BLaER1 treated with 17β-estradiol and CSF1 and Interleukin-3, amounts not matched to agents 10 nM and 100 nM (cell line): ENCODE measurements at regions not wholly inside any gene's neighbourhood (a gene's known extent, or its start where the extent isn't known, plus 50 kb on each side); places are given as distances from the start of the nearest gene placed in this dataset.
A peak's percentile ranks its signal among the peaks of the same experiment; 100 is the strongest.

Source experiments
- H3K27ac ChIP-seq, 11 experiments: shearing (Covaris generic); formaldehyde crosslinking; 2 replicates each; pipeline ENCODE4 v1.8.1; 2022
- H3K27me3 ChIP-seq, 11 experiments: shearing (Covaris generic); formaldehyde crosslinking; 2 replicates each; pipeline ENCODE4 v1.8.1; 2022
- H3K36me3 ChIP-seq, 11 experiments: shearing (Covaris generic); formaldehyde crosslinking; 2 replicates each; pipeline ENCODE4 v1.8.1; 2022
- H3K4me1 ChIP-seq, 10 experiments: shearing (Covaris generic); formaldehyde crosslinking; 2 replicates each; pipeline ENCODE4 v1.8.1; 2022
- H3K4me2 ChIP-seq, 11 experiments: shearing (Covaris generic); formaldehyde crosslinking; 2 replicates each; pipeline ENCODE4 v1.8.1; 2022
- H3K4me3 ChIP-seq, 10 experiments: shearing (Covaris generic); formaldehyde crosslinking; 2 replicates each; pipeline ENCODE4 v1.8.1; 2022
- H3K9ac ChIP-seq, 11 experiments: shearing (Covaris generic); formaldehyde crosslinking; 2 replicates each; pipeline ENCODE4 v1.8.1; 2022
- H3K9me3 ChIP-seq, 11 experiments: shearing (Covaris generic); formaldehyde crosslinking; replicated peaks in 1 of 11; 2 replicates each; pipeline ENCODE4 v1.8.1; 2022
- H4K20me1 ChIP-seq, 11 experiments: shearing (Covaris generic); formaldehyde crosslinking; 2 replicates each; pipeline ENCODE4 v1.8.1; 2022
- Cebpa-rat ChIP-seq, 11 experiments: shearing (Covaris generic); IDR thresholded peaks; 2 replicates each; pipeline ENCODE4 v1.8.1; 2022

GRCh38 chr10:3992382-3993178 is 207.6 kb upstream of the KLF6 start:
- Histone ChIP-seq H3K4me2 (no peak overlapping the region; a peak in 1 of 22 replicates), H3K9me3 (peaks cover 0 to 13% (median 5%) of the 10 kb centered on the region in 11 experiments; a peak in 15 of 22 replicates), H3K36me3 (no peaks in the 10 kb centered on the region), H4K20me1 (no peaks in the 10 kb centered on the region), H3K4me3 (no peak overlapping the region), H3K27me3 (no peaks in the 10 kb centered on the region), H3K27ac (no peak overlapping the region), H3K9ac (no peak overlapping the region), H3K4me1 (peaks cover 0 to 43% (median 0%) of the 10 kb centered on the region in 10 experiments; a peak in 6 of 20 replicates)
- TF ChIP-seq Cebpa-rat (IDR thresholded peaks at IDR 0.05): no peak

DNA sequence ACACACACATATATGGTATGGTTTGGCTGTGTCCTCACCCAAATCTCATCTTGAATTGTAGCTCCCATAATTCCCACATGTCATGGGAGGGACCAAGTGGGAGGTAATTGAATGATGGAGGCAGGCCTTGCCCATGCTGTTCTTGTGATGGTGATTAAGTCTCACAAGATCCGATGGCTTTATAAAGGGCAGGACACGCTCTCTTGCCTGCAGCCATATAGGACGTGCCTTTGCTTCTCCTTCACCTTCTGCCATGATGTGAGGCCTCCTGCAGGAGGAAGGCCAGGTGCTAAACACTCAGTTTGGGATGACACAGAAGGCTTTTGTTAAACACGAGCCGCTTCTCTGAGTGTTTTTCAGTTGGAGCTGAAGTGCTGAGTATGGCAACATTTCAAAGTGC is 205.3 kb upstream of the KLF6 start:
- Histone ChIP-seq H3K36me3 (no peaks in the 10 kb centered on the region), H3K9me3 (peaks cover 0 to 18% (median 5%) of the 10 kb centered on the region in 11 experiments; a peak in 15 of 22 replicates), H3K9ac (no peak overlapping the region), H3K4me2 (no peak overlapping the region), H4K20me1 (no peaks in the 10 kb centered on the region), H3K4me1 (peaks cover 0 to 36% (median 0%) of the 10 kb centered on the region in 10 experiments; a peak in 6 of 20 replicates), H3K27ac (no peak overlapping the region), H3K27me3 (no peaks in the 10 kb centered on the region), H3K4me3 (no peak overlapping the region)
- TF ChIP-seq Cebpa-rat (IDR thresholded peaks at IDR 0.05): no peak

GRCh38 chr10:3987143-3987974 is 202.3 kb upstream of the KLF6 start:
- no peak for TF ChIP-seq Cebpa-rat (IDR thresholded peaks at IDR 0.05)
- H3K4me2 ChIP-seq: peak overlapping the region in 1 of 11 experiments; percentile 15; a peak in 1 of 22 replicates

GRCh38 chr10:3986493-3987142 is 201.6 kb upstream of the KLF6 start:
- Histone ChIP-seq H3K4me3 (no peak overlapping the region), H3K9me3 (peaks cover 4 to 40% (median 13%) of the 10 kb centered on the region in 11 experiments; a peak in 19 of 22 replicates), H3K27me3 (no peaks in the 10 kb centered on the region), H3K9ac (no peak overlapping the region), H4K20me1 (no peaks in the 10 kb centered on the region), H3K4me2 (peak overlapping the region in 1 of 11 experiments; percentile 15; a peak in 1 of 22 replicates), H3K4me1 (peaks cover 0 to 33% (median 2%) of the 10 kb centered on the region in 10 experiments; a peak in 12 of 20 replicates), H3K27ac (peak overlapping the region in 1 of 11 experiments; percentile 16; a peak in 1 of 22 replicates), H3K36me3 (0 out of 22 replicates have a peak, but pooled peaks cover 0 to 4% (median 0%) of the 10 kb centered on the region in 11 experiments)
- no peak for TF ChIP-seq Cebpa-rat (IDR thresholded peaks at IDR 0.05)

More at GRCh38 chr10:3987143-3987974, 202.3 kb upstream of the KLF6 start:
- no peak overlapping the region; a peak in 1 of 22 replicates for H3K27ac ChIP-seq
- H3K36me3 ChIP-seq: 0 out of 22 replicates have a peak, but pooled peaks cover 0 to 4% (median 0%) of the 10 kb centered on the region in 11 experiments
- no peak overlapping the region for H3K4me3 ChIP-seq
- H3K27me3 ChIP-seq: no peaks in the 10 kb centered on the region
- H3K9me3 ChIP-seq: peaks cover 4 to 40% (median 13%) of the 10 kb centered on the region in 11 experiments; a peak in 19 of 22 replicates
- no peaks in the 10 kb centered on the region for H4K20me1 ChIP-seq
- H3K9ac ChIP-seq: no peak overlapping the region
- H3K4me1 ChIP-seq: peaks cover 0 to 26% (median 0%) of the 10 kb centered on the region in 10 experiments; a peak in 7 of 20 replicates

GRCh38 chr10:3982746-3983442 is 197.9 kb upstream of the KLF6 start:
- Histone ChIP-seq H4K20me1 (no peaks in the 10 kb centered on the region), H3K9me3 (peaks cover 4 to 31% (median 9%) of the 10 kb centered on the region in 11 experiments; a peak in 16 of 22 replicates), H3K4me1 (peaks cover 0 to 63% (median 23%) of the 10 kb centered on the region in 10 experiments; a peak in 14 of 20 replicates), H3K4me2 (peak overlapping the region in 4 of 11 experiments; percentile 14 to 87 (median 76); a peak in 6 of 22 replicates), H3K4me3 (no peak overlapping the region; a peak in 1 of 20 replicates), H3K36me3 (0 out of 22 replicates have a peak, but pooled peaks cover 0 to 4% (median 0%) of the 10 kb centered on the region in 11 experiments), H3K27me3 (no peaks in the 10 kb centered on the region), H3K9ac (no peak overlapping the region), H3K27ac (peak overlapping the region in 3 of 11 experiments; percentile 76 to 88 (median 84); a peak in 5 of 22 replicates)
- TF ChIP-seq Cebpa-rat (IDR thresholded peaks at IDR 0.05): no peak

GRCh38 chr10:3981300-3981699 is 196.3 kb upstream of the KLF6 start:
- peak overlapping the region; percentile 11 to 88 (median 63); a peak in 19 of 22 replicates for H3K27ac ChIP-seq
- no peaks in the 10 kb centered on the region for H4K20me1 ChIP-seq
- 0 out of 22 replicates have a peak, but pooled peaks cover 0 to 4% (median 0%) of the 10 kb centered on the region in 11 experiments for H3K36me3 ChIP-seq
- H3K9ac ChIP-seq: peak overlapping the region in 4 of 11 experiments; percentile 37 to 74 (median 66); a peak in 6 of 22 replicates
- H3K4me2 ChIP-seq: peak overlapping the region in 8 of 11 experiments; percentile 22 to 87 (median 52); a peak in 14 of 22 replicates
- H3K9me3 ChIP-seq: peaks cover 4 to 35% (median 11%) of the 10 kb centered on the region in 11 experiments; a peak in 17 of 22 replicates
- H3K4me1 ChIP-seq: peaks cover 0 to 70% (median 23%) of the 10 kb centered on the region in 10 experiments; a peak in 14 of 20 replicates
- H3K27me3 ChIP-seq: no peaks in the 10 kb centered on the region
- TF ChIP-seq Cebpa-rat (IDR thresholded peaks at IDR 0.05): no peak
- no peak overlapping the region for H3K4me3 ChIP-seq

DNA sequence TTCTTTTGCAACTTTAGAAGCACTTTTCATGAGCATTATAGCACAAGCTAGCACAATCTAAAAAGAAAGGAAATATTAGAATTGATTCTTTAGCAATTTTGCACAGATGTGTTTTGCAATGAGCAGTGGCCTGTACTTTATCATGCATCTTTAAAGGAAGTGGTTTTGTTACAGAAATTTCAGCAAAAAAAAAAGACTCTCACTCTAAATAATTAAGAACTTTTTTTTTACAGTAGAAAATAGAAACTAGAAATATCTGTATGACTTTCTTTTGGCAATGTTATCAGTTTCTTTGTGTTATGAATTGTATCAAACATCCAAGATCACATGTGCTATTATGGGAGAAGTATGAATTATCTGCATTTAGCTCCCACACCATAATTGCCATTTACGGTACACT is 195.7 kb upstream of the KLF6 start:
- Histone ChIP-seq H3K9me3 (peaks cover 6 to 42% (median 17%) of the 10 kb centered on the region in 11 experiments; a peak in 21 of 22 replicates), H3K4me3 (no peak overlapping the region), H4K20me1 (no peaks in the 10 kb centered on the region), H3K27me3 (no peaks in the 10 kb centered on the region), H3K9ac (peak overlapping the region in 4 of 11 experiments; percentile 37 to 79 (median 70); a peak in 5 of 22 replicates), H3K27ac (peak overlapping the region in 10 of 11 experiments; percentile 16 to 88 (median 64); a peak in 17 of 22 replicates), H3K4me1 (peaks cover 0 to 74% (median 23%) of the 10 kb centered on the region in 10 experiments; a peak in 14 of 20 replicates), H3K36me3 (peaks cover 0 to 6% (median 0%) of the 10 kb centered on the region in 11 experiments; a peak in 2 of 22 replicates), H3K4me2 (peak overlapping the region in 9 of 11 experiments; percentile 3 to 87 (median 59); a peak in 13 of 22 replicates)
- peak in 2 of 11 experiments; percentile 32 to 33; a peak in 2 of 22 replicates for TF ChIP-seq Cebpa-rat (IDR thresholded peaks at IDR 0.05)
